ENCODE measurements at regions not wholly inside any gene's neighbourhood (a gene's known extent, or its start where the extent isn't known, plus 50 kb on each side); places are given as distances from the start of the nearest gene placed in this dataset.

DNA sequence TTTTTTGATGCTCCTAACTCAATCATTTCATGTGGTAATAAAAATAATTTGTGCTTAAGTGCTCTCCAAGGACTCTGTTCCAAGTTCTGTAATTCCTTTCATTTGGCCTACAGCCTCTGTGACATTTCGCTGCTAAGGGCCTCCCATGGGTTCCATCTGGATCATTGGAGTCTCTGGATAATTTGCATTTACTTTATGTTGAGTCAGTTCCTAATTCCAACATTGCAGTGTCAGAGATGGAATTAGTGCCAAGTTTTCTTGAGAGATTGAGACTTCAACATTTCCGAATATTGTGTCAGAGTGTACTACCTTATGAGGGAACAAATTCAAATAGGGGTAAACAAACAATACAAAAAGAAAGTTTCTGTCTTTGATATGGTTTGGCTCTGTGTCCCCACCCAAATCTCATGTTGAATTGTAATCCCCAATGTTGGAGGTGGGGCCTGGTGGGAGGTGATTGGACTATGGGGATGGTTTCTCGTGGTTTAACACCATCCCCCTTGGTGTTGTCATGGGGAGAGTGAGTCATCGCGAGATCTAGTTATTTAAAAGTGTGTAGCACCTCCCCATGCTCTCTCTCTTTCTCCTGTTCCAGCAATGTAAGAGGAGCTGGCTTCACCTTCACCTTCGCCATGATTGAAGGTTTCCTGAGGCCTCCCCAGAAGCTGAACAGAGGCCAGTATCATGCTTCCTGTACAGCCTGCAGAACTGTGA, 244.1 kb upstream of the TBX18 start:
- no peaks in the 10 kb centered on the region for H3K36me3 ChIP-seq (ENCODE audit: control insufficient read depth, insufficient read depth, low read length)
- no peaks in the 10 kb centered on the region for H3K9me3 ChIP-seq (replicated peaks; ENCODE audit: control insufficient read depth, insufficient read depth, low read depth, low read length)
- no peaks in the 10 kb centered on the region for H3K27me3 ChIP-seq (ENCODE audit: control insufficient read depth in 2 of 2, insufficient read depth in 2 of 2, low read length in 2 of 2)
- H3K9ac ChIP-seq (ENCODE audit: insufficient read depth in 1 of 2, low read depth in 2 of 2, low read length in 2 of 2) = no peak overlapping the region
- ATAC-seq (no peak), DNase-seq (ENCODE audit: extremely low read depth in 1 of 4, low spot score in 3 of 4) (no peak), FAIRE-seq (no peak)
- no peak overlapping the region for H3K4me2 ChIP-seq (ENCODE audit: insufficient read depth, low read length)
- H3K9me1 ChIP-seq (ENCODE audit: control insufficient read depth, insufficient read depth, low read length) = no peaks in the 10 kb centered on the region
- 2% methylated on average over 6 of the region's 6 CpGs for WGBS (ENCODE audit: insufficient coverage, low coverage, missing lambda C conversion rate)
- no peak overlapping the region for H3K27ac ChIP-seq (ENCODE audit: extremely low read depth, low read depth, low read length)
- TF ChIP-seq SP1 (CRISPR knock-in tag; IDR thresholded peaks at IDR 0.05) = no peak
- no peak for TF ChIP-seq RFX7 (CRISPR knock-in tag; IDR thresholded peaks at IDR 0.05)
- TF ChIP-seq ZNF121 (CRISPR knock-in tag; conservative IDR thresholded peaks at IDR 0.05) = no peak
- no peak for TF ChIP-seq NBN (IDR thresholded peaks at IDR 0.05; ENCODE audit: low read depth)
- TF ChIP-seq TAF15 (IDR thresholded peaks at IDR 0.05; ENCODE audit: low read depth, low read length) = no peak
- no peak for TF ChIP-seq MYNN (IDR thresholded peaks at IDR 0.05)
- TF ChIP-seq MYNN (CRISPR knock-in tag; IDR thresholded peaks at IDR 0.05) = no peak
- no peak for TF ChIP-seq GTF2E2 (tag; IDR thresholded peaks at IDR 0.05)
- H3K4me1 ChIP-seq (replicated peaks in 1 of 2; ENCODE audit: control insufficient read depth in 2 of 2, insufficient read depth in 2 of 2, low read length in 2 of 2) = no peaks in the 10 kb centered on the region
- in situ Hi-C loops (cut with MboI) = no loop called here
- no peak overlapping the region for H2AFZ ChIP-seq (ENCODE audit: low read depth, low read length)
- no TSS peak for BruUV-seq (replicated peaks)
- no peak overlapping the region for H3K4me3 ChIP-seq
- CTCF ChIA-PET (ENCODE audit: low intra/inter-chr PET ratio) = no interaction called here
- no peaks in the 10 kb centered on the region for H3K79me2 ChIP-seq (ENCODE audit: control insufficient read depth, insufficient read depth, low read length)
- no peaks in the 10 kb centered on the region for H4K20me1 ChIP-seq (replicated peaks; ENCODE audit: control insufficient read depth, insufficient read depth, low read length)
- intact Hi-C loops (cut with micrococcal nuclease) = no loop called here
- POLR2A ChIA-PET = no interaction called here

DNA sequence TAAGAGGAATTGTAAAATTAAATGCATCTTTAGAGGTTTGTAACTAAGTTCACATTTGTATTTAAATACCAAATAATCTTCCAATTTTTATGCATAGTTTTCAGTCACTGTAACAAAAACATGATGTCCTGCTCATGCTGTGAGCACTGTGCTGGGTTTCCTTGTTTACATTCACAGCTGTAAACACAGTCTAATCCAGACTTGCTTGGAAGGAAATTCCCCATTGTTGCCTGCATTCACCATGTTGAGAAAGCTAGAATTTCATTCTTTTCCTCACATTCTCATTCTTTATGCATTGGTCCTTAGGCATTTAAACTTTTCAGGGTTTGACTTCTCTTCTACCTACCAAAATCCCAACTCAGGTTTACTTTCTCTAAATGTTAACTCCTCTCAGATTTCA, 242.0 kb upstream of the TBX18 start:
- no peaks in the 10 kb centered on the region for H3K79me2 ChIP-seq (ENCODE audit: control insufficient read depth, insufficient read depth, low read length)
- no peaks in the 10 kb centered on the region for H3K4me1 ChIP-seq (replicated peaks in 1 of 2; ENCODE audit: control insufficient read depth in 2 of 2, insufficient read depth in 2 of 2, low read length in 2 of 2)
- no peak overlapping the region for H3K4me2 ChIP-seq (ENCODE audit: insufficient read depth, low read length)
- ChIA-PET CTCF (ENCODE audit: low intra/inter-chr PET ratio) (no interaction called here), POLR2A (no interaction called here)
- no peak overlapping the region for H3K9ac ChIP-seq (ENCODE audit: insufficient read depth in 1 of 2, low read depth in 2 of 2, low read length in 2 of 2)
- no peak overlapping the region for H3K27ac ChIP-seq (ENCODE audit: extremely low read depth, low read depth, low read length)
- no peaks in the 10 kb centered on the region for H3K36me3 ChIP-seq (ENCODE audit: control insufficient read depth, insufficient read depth, low read length)
- in situ Hi-C loops (cut with MboI) = no loop called here
- H2AFZ ChIP-seq (ENCODE audit: low read depth, low read length) = no peak overlapping the region
- TF ChIP-seq SMC3 (conservative IDR thresholded peaks at IDR 0.05; ENCODE audit: insufficient read depth, low read depth, low read length) (no peak), ZNF717 (CRISPR knock-in tag; IDR thresholded peaks at IDR 0.05) (no peak), LEF1 (IDR thresholded peaks at IDR 0.05) (no peak), ZNF561 (CRISPR knock-in tag; conservative IDR thresholded peaks at IDR 0.05) (no peak), TAL1 (IDR thresholded peaks at IDR 0.05) (no peak), SRSF9 (IDR thresholded peaks at IDR 0.05; ENCODE audit: borderline replicate concordance, low read depth, low read length) (no peak), NFATC3 (IDR thresholded peaks at IDR 0.05) (no peak)
- TF ChIP-seq, protein P1, sequence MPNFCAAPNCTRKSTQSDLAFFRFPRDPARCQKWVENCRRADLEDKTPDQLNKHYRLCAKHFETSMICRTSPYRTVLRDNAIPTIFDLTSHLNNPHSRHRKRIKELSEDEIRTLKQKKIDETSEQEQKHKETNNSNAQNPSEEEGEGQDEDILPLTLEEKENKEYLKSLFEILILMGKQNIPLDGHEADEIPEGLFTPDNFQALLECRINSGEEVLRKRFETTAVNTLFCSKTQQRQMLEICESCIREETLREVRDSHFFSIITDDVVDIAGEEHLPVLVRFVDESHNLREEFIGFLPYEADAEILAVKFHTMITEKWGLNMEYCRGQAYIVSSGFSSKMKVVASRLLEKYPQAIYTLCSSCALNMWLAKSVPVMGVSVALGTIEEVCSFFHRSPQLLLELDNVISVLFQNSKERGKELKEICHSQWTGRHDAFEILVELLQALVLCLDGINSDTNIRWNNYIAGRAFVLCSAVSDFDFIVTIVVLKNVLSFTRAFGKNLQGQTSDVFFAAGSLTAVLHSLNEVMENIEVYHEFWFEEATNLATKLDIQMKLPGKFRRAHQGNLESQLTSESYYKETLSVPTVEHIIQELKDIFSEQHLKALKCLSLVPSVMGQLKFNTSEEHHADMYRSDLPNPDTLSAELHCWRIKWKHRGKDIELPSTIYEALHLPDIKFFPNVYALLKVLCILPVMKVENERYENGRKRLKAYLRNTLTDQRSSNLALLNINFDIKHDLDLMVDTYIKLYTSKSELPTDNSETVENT (CRISPR knock-in tag; IDR thresholded peaks at IDR 0.05) = no peak
- ATAC-seq (no peak), DNase-seq (ENCODE audit: extremely low read depth in 1 of 4, low spot score in 3 of 4) (no peak), FAIRE-seq (no peak)
- intact Hi-C loops (cut with micrococcal nuclease) = no loop called here
- BruUV-seq (replicated peaks) = no TSS peak
- no peaks in the 10 kb centered on the region for H3K27me3 ChIP-seq (ENCODE audit: control insufficient read depth in 2 of 2, insufficient read depth in 2 of 2, low read length in 2 of 2)
- no peaks in the 10 kb centered on the region for H3K9me3 ChIP-seq (replicated peaks; ENCODE audit: control insufficient read depth, insufficient read depth, low read depth, low read length)
- no peaks in the 10 kb centered on the region for H4K20me1 ChIP-seq (replicated peaks; ENCODE audit: control insufficient read depth, insufficient read depth, low read length)
- no peak overlapping the region for H3K4me3 ChIP-seq
- no peaks in the 10 kb centered on the region for H3K9me1 ChIP-seq (ENCODE audit: control insufficient read depth, insufficient read depth, low read length)

Measured in K562 (cell line).